Left lung (tissue), 4 donors: ENCODE measurements at regions not wholly inside any gene's neighbourhood (a gene's known extent, or its start where the extent isn't known, plus 50 kb on each side); places are given as distances from the start of the nearest gene placed in this dataset.

Experiments used
- ATAC-seq: fragments of 200-7000 bp; cut with Tn5 transposase; one replicate; pipeline ENCODE4 v1.9.1; 2020; ENCODE audit warnings: moderate library complexity
- DNase-seq, 4 donors: peaks; one replicate each; pipeline ENCODE4 v3.0.0-alpha.2; 2013 to 2020
- H3K27ac ChIP-seq, 2 donors: fragments of 200-600 bp; sonication (generic) in 1 of 2; one replicate each; pipeline versions ENCODE4 v1.5.0 to v1.8.0; 2020 to 2021
- H3K27me3 ChIP-seq, 2 donors: fragments of 200-600 bp; sonication (generic) in 1 of 2; one replicate each; pipeline versions ENCODE4 v1.5.0 to v1.8.0; 2020 to 2021
- H3K36me3 ChIP-seq, 2 donors: fragments of 200-600 bp; sonication (generic) in 1 of 2; one replicate each; pipeline versions ENCODE4 v1.5.0 to v1.8.0; 2020 to 2021
- H3K4me1 ChIP-seq, 2 donors: fragments of 200-600 bp; one replicate each; pipeline ENCODE4 v1.8.0; 2021
- H3K4me3 ChIP-seq, 2 donors: fragments of 200-600 bp; sonication (generic) in 1 of 2; one replicate each; pipeline versions ENCODE4 v1.5.0 to v1.8.0; 2020 to 2021; ENCODE audit warnings: mild to moderate bottlenecking in 1 of 2
- H3K9me3 ChIP-seq, 2 donors: fragments of 200-600 bp; sonication (generic) in 1 of 2; one replicate each; pipeline versions ENCODE4 v1.5.0 to v1.8.0; 2020 to 2021
- CTCF ChIP-seq, 2 donors: fragments of 200-600 bp; sonication (generic) in 1 of 2; IDR thresholded peaks; one replicate each; pipeline versions ENCODE4 v1.5.0 to v1.8.0; 2021; ENCODE audit warnings: antibody characterized with exemption in 2 of 2
- intact Hi-C, 2 donors: fragments of 100-400 bp; cut with DNase I; formaldehyde crosslinking; loops; one replicate each; pipeline versions ENCODE4 v1.11.2 to v1.14.2; 2022
- donor health status: DM: no; HTN: yes; CAD: no.
- donor health status: DM: no; HTN: no; CAD: no.

GRCh38 chr15:46242935-46243334 is 608.1 kb downstream of the SQOR start:
- no peaks in the 10 kb centered on the region for H3K4me1 ChIP-seq
- intact Hi-C loops = no loop called here
- H3K4me3 ChIP-seq = no peak overlapping the region
- ATAC-seq (no peak), DNase-seq (no peak)
- H3K27me3 ChIP-seq = no peaks in the 10 kb centered on the region
- H3K9me3 ChIP-seq = peaks cover 0 to 2% of the 10 kb centered on the region in 2 donors
- H3K36me3 ChIP-seq = no peaks in the 10 kb centered on the region
- TF ChIP-seq CTCF (IDR thresholded peaks at IDR 0.05) = no peak
- no peak overlapping the region for H3K27ac ChIP-seq

DNA sequence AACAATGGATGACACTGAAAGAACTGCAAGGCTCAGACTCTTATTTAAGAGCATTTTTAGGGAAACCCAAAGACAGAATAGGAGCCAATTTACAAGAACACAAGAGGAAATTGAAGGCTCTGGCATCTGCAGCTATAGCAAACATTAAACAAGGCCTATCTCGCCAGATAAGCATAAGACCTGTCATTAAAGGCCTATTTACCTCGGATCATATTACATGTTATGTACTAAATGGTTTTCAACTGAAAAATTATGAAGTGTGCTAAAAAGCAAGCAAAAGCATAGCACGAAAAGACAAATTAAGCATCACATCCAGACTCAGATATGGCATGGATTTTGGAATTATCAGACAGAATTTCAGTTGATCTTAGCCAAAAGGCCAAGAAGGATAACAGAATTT is 617.1 kb downstream of the SQOR start:
- Histone ChIP-seq H3K36me3 (no peaks in the 10 kb centered on the region), H3K27ac (no peak overlapping the region), H3K9me3 (no peaks in the 10 kb centered on the region), H3K27me3 (no peaks in the 10 kb centered on the region), H3K4me3 (no peak overlapping the region), H3K4me1 (no peaks in the 10 kb centered on the region)
- intact Hi-C loops = no loop called here
- TF ChIP-seq CTCF (IDR thresholded peaks at IDR 0.05) = no peak
- no peak for DNase-seq
- no peak for ATAC-seq

- H3K27me3 ChIP-seq = no peaks in the 10 kb centered on the region
- H3K9me3 ChIP-seq = peaks cover 0 to 19% of the 10 kb centered on the region in 2 donors
- ATAC-seq (no peak), DNase-seq (no peak)
- no peaks in the 10 kb centered on the region for H3K4me1 ChIP-seq
- H3K36me3 ChIP-seq = no peaks in the 10 kb centered on the region
- H3K4me3 ChIP-seq = no peak overlapping the region
- no peak for TF ChIP-seq CTCF (IDR thresholded peaks at IDR 0.05)
- no peak overlapping the region for H3K27ac ChIP-seq
- intact Hi-C loops = no loop called here
These were observed 623.2 kb downstream of the SQOR start for GRCh38 chr15:46258056-46258455.

DNA sequence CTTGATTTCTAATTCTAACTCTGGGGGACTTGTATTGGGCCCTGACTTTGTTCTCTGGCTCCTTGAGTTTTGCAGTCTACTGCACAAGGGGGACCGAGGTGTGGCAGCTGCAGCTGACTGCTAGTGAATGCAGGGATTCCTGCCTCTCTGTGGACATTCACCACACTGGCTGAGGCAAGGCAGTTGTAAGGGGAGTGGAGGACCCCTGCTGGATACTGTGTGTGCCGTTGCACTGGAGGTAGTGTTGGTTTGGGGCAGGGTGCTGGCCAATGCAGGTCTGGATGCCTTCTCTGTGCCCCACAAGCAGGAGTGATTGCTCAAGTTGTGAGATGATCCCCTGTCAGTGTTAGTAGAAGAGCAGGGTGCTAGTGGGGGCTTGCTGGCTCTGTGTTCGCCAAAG is 626.1 kb downstream of the SQOR start:
- TF ChIP-seq CTCF (IDR thresholded peaks at IDR 0.05) = no peak
- H3K9me3 ChIP-seq = peaks cover 0 to 20% of the 10 kb centered on the region in 2 donors
- H3K4me3 ChIP-seq = no peak overlapping the region
- intact Hi-C loops = no loop called here
- H3K36me3 ChIP-seq = no peaks in the 10 kb centered on the region
- no peaks in the 10 kb centered on the region for H3K27me3 ChIP-seq
- H3K27ac ChIP-seq = no peak overlapping the region
- ATAC-seq (no peak), DNase-seq (no peak)
- H3K4me1 ChIP-seq = no peaks in the 10 kb centered on the region

DNA sequence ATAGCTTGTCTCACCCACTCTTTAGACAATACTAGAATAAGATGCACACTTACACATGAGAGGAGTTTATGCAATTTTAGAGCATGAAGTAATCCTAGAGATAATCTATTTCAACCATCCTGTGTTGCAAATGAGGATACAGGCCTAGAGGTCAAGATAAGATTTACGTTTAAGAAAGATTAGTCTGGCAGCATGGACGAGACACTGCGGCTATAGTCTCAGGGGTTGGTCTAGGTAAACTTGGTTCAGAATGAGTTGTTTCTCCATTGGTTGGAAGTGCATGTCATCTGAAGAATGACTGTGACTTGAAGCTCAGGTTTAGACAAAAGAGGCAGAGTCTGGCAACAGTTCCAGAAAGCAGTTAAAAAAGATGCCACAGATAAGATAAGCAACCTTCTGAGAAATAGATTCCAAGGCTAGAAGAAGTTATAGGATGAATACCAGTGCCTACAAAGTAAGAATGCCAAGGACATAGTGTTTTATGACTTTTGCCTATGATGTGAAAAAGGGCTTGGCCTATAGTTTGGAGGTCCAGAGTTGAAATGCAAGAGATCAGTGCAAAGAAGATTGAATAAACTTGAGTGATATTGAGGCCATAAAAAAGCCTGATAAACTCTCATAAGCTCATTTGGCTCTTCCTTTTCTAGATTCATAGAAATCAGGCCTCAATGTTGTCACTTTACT is 631.0 kb downstream of the SQOR start:
- H3K9me3 ChIP-seq = peaks cover 0 to 19% of the 10 kb centered on the region in 2 donors
- intact Hi-C loops = no loop called here
- no peak for ATAC-seq
- no peak for DNase-seq
- H3K27ac ChIP-seq = no peak overlapping the region
- H3K4me1 ChIP-seq = no peaks in the 10 kb centered on the region
- no peaks in the 10 kb centered on the region for H3K36me3 ChIP-seq
- TF ChIP-seq CTCF (IDR thresholded peaks at IDR 0.05) = no peak
- no peak overlapping the region for H3K4me3 ChIP-seq
- no peaks in the 10 kb centered on the region for H3K27me3 ChIP-seq
